ENCODE measurements at regions not wholly inside any gene's neighbourhood (a gene's known extent, or its start where the extent isn't known, plus 50 kb on each side); places are given as distances from the start of the nearest gene placed in this dataset.

- TF ChIP-seq, protein P1, sequence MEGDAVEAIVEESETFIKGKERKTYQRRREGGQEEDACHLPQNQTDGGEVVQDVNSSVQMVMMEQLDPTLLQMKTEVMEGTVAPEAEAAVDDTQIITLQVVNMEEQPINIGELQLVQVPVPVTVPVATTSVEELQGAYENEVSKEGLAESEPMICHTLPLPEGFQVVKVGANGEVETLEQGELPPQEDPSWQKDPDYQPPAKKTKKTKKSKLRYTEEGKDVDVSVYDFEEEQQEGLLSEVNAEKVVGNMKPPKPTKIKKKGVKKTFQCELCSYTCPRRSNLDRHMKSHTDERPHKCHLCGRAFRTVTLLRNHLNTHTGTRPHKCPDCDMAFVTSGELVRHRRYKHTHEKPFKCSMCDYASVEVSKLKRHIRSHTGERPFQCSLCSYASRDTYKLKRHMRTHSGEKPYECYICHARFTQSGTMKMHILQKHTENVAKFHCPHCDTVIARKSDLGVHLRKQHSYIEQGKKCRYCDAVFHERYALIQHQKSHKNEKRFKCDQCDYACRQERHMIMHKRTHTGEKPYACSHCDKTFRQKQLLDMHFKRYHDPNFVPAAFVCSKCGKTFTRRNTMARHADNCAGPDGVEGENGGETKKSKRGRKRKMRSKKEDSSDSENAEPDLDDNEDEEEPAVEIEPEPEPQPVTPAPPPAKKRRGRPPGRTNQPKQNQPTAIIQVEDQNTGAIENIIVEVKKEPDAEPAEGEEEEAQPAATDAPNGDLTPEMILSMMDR (IDR thresholded peaks at IDR 0.05), result no peak
- TF ChIP-seq TCF7L2 (IDR thresholded peaks at IDR 0.05; ENCODE audit: low read depth, low read length), result no peak
- TF ChIP-seq, protein P2, sequence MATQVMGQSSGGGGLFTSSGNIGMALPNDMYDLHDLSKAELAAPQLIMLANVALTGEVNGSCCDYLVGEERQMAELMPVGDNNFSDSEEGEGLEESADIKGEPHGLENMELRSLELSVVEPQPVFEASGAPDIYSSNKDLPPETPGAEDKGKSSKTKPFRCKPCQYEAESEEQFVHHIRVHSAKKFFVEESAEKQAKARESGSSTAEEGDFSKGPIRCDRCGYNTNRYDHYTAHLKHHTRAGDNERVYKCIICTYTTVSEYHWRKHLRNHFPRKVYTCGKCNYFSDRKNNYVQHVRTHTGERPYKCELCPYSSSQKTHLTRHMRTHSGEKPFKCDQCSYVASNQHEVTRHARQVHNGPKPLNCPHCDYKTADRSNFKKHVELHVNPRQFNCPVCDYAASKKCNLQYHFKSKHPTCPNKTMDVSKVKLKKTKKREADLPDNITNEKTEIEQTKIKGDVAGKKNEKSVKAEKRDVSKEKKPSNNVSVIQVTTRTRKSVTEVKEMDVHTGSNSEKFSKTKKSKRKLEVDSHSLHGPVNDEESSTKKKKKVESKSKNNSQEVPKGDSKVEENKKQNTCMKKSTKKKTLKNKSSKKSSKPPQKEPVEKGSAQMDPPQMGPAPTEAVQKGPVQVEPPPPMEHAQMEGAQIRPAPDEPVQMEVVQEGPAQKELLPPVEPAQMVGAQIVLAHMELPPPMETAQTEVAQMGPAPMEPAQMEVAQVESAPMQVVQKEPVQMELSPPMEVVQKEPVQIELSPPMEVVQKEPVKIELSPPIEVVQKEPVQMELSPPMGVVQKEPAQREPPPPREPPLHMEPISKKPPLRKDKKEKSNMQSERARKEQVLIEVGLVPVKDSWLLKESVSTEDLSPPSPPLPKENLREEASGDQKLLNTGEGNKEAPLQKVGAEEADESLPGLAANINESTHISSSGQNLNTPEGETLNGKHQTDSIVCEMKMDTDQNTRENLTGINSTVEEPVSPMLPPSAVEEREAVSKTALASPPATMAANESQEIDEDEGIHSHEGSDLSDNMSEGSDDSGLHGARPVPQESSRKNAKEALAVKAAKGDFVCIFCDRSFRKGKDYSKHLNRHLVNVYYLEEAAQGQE (IDR thresholded peaks at IDR 0.05; ENCODE audit: insufficient read depth in 1 of 2, low read depth in 2 of 2, low read length in 1 of 2), result no peak
Observed at GRCh38 chr5:36356915-36357314, 55.2 kb upstream of the RANBP3L start.

All from Panc1 (cell line).